Limb (tissue), 2 donors: ENCODE measurements at regions not wholly inside any gene's neighbourhood (a gene's known extent, or its start where the extent isn't known, plus 50 kb on each side); places are given as distances from the start of the nearest gene placed in this dataset.

Experiments used
- DNase-seq, 2 donors: peaks; one replicate each; pipeline ENCODE4 v3.0.0-alpha.2; 2016; ENCODE audit errors: extremely low spot score in 2 of 2

DNA sequence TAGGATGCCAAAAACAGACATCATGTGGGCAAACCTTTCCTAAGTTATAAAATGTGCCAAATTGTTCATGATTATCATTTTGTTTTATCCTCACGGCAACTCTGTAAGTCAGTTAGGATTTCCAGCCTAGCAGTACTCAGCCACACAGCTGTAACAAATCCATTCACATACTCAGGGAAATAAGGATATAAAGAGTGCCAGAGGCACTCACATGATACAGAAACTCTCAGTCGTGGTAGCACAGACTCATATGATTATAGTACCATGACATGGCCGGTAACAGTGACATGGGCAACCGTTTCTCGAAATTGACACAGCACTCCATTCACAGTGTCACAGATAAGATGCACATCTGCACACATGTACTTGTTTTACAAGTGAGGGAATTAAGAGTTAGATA, 344.2 kb downstream of the LRIG3 start:
- DNase-seq = no peak

- no peak for DNase-seq
Observed at GRCh38 chr12:58576916-58577315, 343.4 kb downstream of the LRIG3 start.

- no peak for DNase-seq
Observed at GRCh38 chr12:58580095-58580494, 340.2 kb downstream of the LRIG3 start.

DNA sequence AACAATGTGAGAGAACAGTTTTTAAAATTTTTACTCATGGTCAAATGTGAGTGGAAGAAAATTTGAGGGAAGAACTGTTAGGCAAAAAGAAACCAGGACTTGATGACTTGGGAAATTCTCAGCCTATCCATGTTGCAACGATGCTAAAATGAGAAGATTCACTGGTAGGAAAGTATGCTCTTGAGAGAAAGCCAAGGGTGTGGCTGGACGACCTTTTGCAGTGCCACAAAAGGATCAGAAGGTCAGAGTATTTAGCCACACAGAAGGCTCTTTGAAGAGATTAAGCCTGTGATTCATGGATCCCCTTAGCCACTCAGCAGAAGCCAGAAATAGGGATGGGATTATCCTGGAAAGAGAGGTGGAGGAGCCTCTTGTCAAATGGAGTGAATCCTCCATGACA, 336.8 kb downstream of the LRIG3 start:
- DNase-seq = no peak

GRCh38 chr12:58583940-58584339, 336.4 kb downstream of the LRIG3 start:
- no peak for DNase-seq

GRCh38 chr12:58584880-58585279, 335.4 kb downstream of the LRIG3 start:
- no peak for DNase-seq

DNA sequence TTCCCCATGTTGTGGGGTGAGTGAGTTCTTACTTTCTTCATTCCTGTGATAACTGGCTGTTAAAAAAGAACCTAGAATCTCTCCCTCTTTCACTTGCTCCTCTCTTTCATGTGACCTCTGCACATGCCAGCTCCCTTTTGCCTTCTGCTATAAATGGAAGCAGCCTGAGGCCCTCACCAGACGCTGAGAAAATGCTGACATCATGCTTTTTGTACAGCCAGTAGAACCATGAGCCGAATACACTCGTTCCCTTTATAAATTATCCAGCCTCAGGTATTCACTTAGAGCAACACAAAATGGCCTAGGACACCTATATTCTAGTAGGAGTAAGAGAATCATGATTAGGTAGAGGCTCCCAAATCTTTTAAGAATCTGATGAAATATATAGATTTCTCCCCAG, 333.5 kb downstream of the LRIG3 start:
- no peak for DNase-seq

DNA sequence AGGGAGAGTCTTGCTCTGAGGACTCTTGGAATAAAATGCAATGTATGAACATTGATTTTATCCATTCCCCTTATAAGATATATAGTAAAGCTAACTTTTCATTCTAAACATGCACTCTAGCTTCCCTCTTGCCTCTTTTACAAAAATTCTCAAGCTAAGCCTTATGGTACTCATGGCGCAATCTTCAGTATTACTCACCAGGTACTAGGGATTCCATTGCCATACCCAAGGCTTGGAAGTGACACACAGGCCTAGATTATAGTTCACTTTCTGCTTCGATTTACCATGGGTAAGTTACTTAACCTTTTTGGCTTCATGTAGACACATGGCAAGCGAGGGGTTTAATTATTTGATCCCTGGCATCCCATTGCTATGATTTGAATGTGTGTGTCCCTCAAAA, 331.5 kb downstream of the LRIG3 start:
- no peak for DNase-seq

DNA sequence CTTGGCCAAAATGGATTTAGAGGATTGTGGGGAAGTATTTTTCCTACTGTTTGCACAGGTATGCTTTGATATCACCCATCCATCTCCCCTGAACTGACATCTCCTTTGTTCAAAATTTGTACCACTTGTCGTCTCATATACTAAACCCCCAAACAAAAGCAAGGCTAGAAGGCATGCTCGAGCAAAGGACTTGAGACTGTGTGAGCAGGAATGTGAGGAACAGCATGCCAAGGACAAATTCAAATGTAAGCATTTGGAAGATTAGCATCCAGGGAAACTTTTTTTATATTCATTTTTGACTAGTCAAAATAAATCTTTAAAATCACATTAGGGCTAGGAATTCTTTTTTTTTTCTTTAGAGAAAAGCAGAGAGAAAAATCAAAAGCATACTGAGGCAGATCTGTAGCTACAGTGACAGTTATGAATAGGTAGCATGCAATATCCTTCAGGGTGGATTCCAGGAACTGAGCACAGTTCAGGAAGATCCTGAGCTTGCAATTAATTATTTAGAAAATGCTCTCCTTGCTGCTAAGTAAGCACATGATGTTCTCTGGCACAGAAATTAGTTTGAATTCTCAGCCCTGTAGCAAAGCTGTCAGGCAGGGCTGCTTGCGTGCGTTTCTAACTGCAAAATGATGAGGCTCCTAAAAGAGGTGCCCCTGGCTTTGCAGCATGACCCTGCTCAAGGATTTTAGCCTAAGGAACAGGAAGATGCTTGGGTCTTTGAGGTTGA, 327.7 kb downstream of the LRIG3 start:
- no peak for DNase-seq

GRCh38 chr12:58593557-58594304, 326.6 kb downstream of the LRIG3 start:
- no peak for DNase-seq

GRCh38 chr12:58596381-58596780, 323.9 kb downstream of the LRIG3 start:
- DNase-seq = no peak

GRCh38 chr12:58601529-58601928, 318.8 kb downstream of the LRIG3 start:
- DNase-seq = no peak

DNA sequence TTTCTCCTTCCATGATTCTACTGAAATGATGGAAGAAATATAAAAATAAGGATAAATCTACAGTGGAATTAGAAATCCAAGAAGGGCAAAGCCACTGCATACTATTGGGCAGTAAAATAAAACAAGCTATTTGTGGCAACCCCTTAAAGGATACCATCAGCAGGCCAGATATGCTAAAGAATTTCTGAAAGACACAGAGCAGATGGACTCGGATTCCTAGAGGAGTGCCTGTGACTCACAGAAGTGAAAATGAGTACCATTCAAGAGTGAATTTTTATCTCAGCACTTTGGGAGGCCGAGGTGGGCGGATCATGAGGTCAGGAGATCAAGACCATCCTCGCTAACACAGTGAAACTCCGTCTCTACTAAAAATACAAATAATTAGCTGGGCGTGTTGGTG, 318.1 kb downstream of the LRIG3 start:
- no peak for DNase-seq

DNA sequence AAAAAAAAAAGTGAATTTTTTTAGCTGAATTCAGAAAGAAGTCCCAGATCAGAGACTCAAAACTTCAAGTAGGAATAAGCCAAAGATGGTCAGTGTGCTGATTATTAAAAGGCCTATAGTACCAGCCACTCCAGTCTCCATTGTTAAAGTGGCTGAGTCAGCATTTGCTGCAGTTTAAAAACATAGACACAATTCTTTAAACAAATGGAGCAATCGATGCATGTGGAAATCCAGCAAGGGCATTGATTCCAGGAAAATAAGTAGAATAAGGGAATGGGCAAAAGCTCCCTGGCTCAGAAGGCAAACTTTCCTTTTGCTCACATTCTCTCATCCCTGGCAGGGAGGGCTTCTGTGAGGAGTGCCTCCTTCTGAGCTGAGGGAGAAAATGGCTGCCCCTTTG, 317.6 kb downstream of the LRIG3 start:
- DNase-seq = no peak

DNA sequence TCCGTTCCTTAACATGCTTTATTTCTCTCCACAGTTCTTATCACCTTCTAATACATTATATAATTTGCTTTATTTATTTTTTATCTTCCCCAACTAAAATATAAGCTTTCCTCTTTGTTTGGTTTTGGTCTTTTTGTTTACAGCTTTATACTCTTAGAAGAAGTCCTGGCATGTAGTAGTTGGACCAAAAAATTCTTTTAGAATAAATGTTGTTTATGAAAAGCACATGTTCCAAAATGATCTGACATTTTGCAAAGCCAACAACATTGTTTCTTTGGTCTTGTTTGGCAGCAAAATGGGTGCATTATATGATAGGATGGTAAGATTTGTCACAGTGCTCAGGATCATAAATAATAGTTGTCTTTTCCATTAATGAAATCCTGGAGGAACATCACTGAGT, 312.5 kb downstream of the LRIG3 start:
- DNase-seq = no peak

- DNase-seq = no peak
Observed at GRCh38 chr12:58608711-58609110, 311.6 kb downstream of the LRIG3 start.

- DNase-seq = no peak
Observed at GRCh38 chr12:58615047-58615446, 305.3 kb downstream of the LRIG3 start.

- no peak for DNase-seq
Observed at GRCh38 chr12:58615576-58615975, 304.7 kb downstream of the LRIG3 start.

DNA sequence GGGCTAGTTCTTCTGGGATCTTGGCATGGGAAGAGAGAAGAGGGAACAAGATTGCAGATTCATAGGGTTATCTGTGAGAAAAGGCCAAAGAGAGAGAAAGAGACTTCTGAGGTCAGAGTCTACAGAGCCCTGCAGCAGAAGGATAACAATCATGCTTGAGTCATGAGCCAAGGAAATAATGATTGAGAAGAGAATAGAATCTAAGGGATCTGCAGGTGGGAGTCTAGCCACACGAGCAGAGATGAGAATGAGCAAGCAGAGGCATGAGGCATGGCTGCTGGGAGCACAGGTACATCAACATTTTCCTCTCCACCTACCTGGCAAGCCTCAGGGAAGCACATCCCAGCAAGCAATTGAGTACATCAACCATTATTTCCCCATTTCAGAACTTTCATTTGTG, 303.7 kb downstream of the LRIG3 start:
- no peak for DNase-seq

DNA sequence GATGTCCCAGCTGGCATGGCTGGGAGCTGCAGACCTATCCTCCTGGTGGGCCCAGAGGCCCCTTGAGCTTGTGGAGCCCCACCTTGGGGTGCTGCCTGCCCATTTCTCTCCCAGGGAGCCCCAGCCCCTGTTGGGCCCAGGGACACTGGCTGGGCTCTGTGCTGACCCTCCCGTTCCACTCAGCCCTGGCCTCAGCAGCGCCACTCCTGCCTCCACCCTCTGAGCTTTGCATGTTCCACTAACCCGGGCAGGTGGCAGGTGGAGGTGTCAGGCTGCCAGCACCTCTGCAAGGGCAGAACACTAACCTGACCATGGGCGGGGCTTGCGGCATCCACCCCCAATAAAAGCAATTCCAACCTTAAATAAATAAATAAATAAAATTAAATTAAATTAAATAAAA, 299.2 kb downstream of the LRIG3 start:
- DNase-seq = no peak

- no peak for DNase-seq
Observed at GRCh38 chr12:58629376-58629775, 290.9 kb downstream of the LRIG3 start.

DNA sequence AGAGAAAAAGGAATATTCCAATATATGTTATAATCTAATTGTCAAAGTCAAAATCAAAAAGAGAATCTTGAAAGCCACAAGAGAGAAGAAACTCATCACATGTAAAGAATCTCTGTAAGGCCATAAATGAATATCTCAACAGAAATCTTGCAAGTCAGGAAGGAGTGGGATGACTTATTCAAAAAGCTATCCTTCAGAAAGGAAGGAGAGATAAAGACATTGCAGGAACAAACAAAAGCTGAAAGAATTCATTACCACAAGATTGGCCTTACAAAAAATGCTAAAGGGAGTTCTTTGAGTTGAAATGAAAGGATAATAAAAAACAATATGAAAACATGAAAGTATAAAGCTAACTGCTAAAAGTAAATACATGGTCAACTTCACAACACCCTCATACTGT, 286.8 kb downstream of the LRIG3 start:
- no peak for DNase-seq

- no peak for DNase-seq
Observed at GRCh38 chr12:58639318-58639934, 280.9 kb downstream of the LRIG3 start.
